Upper lobe of left lung (tissue), 6 donors: ENCODE measurements at regions not wholly inside any gene's neighbourhood (a gene's known extent, or its start where the extent isn't known, plus 50 kb on each side); places are given as distances from the start of the nearest gene placed in this dataset.

ENCODE experiments used
- ATAC-seq, 2 donors: fragments of 200-7000 bp; cut with Tn5 transposase; one replicate each; pipeline ENCODE4 v1.9.1; 2022; ENCODE audit warnings: mild to moderate bottlenecking in 2 of 2, moderate library complexity in 2 of 2; ENCODE audit not compliant: low FRiP score in 2 of 2
- DNase-seq, 2 donors: peaks; one replicate each; pipeline ENCODE4 v3.0.0-alpha.2; 2019 to 2020
- H3K27ac ChIP-seq, 4 donors: fragments of 200-600 bp; sonication (generic); one replicate each; pipeline ENCODE4 v1.5.1; 2016 to 2019
- H3K27me3 ChIP-seq, 4 donors: fragments of 200-600 bp; sonication (generic); one replicate each; pipeline ENCODE4 v1.5.1; 2017 to 2019
- H3K36me3 ChIP-seq, 4 donors: fragments of 200-600 bp; sonication (generic); one replicate each; pipeline ENCODE4 v1.5.1; 2016 to 2019
- H3K4me1 ChIP-seq, 4 donors: fragments of 200-600 bp; sonication (generic); one replicate each; pipeline ENCODE4 v1.5.1; 2018 to 2019
- H3K4me3 ChIP-seq, 4 donors: fragments of 200-600 bp; sonication (generic); one replicate each; pipeline ENCODE4 v1.5.1; 2017 to 2019; ENCODE audit warnings: mild to moderate bottlenecking in 2 of 4, moderate library complexity in 1 of 4
- H3K9me3 ChIP-seq, 4 donors: fragments of 200-600 bp; sonication (generic); one replicate each; pipeline ENCODE4 v1.5.1; 2018 to 2019
- EP300 ChIP-seq, 4 donors: sonication (generic); formaldehyde crosslinking; IDR thresholded peaks; one replicate each; pipeline ENCODE4 v1.5.1; 2017; ENCODE audit warnings: antibody characterized with exemption in 4 of 4, control low read depth in 2 of 4
- POLR2A ChIP-seq, 4 donors: fragments of 450-650 bp; IDR thresholded peaks; one replicate each; pipeline ENCODE4 v1.5.1; 2016 to 2017; ENCODE audit warnings: antibody characterized with exemption in 4 of 4, mild to moderate bottlenecking in 2 of 4
- POLR2AphosphoS5 ChIP-seq, 2 donors: sonication (generic); formaldehyde crosslinking; IDR thresholded peaks; one replicate each; pipeline ENCODE4 v1.5.1; 2017; ENCODE audit warnings: antibody characterized with exemption in 2 of 2
- WGBS, 2 donors: methylation state at CpG; one replicate each; pipeline ENCODE4 v1.1.5; 2017 to 2018; 5-methylcytosine and 5-hydroxymethylcytosine counted together
- TF ChIP-seq, protein P1 (sequence below), 6 experiments: fragments of 450-650 bp in 4 of 6; fragments of 200-600 bp in 2 of 6; sonication (generic) in 2 of 6; IDR thresholded peaks; one replicate each; pipeline ENCODE4 v1.5.1; 2016 to 2019; ENCODE audit warnings: antibody characterized with exemption in 6 of 6
- donor health status: DM: no; HTN: no; CAD: no; lungs with moderate emphysema.
- donor health status: DM: no; HTN: yes; CAD: no; lungs with severe emphysema.

DNA sequence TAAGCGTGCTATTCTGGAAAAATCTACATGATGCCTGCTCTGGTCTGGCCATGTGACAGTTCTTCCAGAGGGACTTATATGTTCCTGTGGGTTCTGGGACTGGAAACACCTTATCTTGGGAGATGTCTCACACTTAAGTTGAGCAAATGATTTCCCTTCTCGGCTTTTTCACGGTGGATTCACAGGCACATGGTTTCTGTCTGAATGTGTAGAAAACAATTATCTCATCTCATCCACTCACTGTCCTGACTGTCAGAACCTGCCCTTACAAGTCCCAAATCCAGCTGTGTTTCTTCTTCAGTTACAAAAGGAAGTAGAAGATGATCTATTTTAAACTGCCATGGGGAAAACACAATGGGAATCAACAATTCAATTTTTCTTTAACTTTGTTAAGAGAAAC lies 184.0 kb downstream of the SYK start:
- WGBS, 2 donors, result 75 to 77% methylated on average over 3 of the region's 3 CpGs
- no peaks in the 10 kb centered on the region for H3K27me3 ChIP-seq
- H3K9me3 ChIP-seq, result no peaks in the 10 kb centered on the region
- no peaks in the 10 kb centered on the region for H3K36me3 ChIP-seq
- no peak for DNase-seq
- ATAC-seq, result no peak
- TF ChIP-seq POLR2A (IDR thresholded peaks at IDR 0.05) (no peak), POLR2AphosphoS5 (IDR thresholded peaks at IDR 0.05) (no peak), EP300 (IDR thresholded peaks at IDR 0.05) (no peak)
- TF ChIP-seq, protein P1, sequence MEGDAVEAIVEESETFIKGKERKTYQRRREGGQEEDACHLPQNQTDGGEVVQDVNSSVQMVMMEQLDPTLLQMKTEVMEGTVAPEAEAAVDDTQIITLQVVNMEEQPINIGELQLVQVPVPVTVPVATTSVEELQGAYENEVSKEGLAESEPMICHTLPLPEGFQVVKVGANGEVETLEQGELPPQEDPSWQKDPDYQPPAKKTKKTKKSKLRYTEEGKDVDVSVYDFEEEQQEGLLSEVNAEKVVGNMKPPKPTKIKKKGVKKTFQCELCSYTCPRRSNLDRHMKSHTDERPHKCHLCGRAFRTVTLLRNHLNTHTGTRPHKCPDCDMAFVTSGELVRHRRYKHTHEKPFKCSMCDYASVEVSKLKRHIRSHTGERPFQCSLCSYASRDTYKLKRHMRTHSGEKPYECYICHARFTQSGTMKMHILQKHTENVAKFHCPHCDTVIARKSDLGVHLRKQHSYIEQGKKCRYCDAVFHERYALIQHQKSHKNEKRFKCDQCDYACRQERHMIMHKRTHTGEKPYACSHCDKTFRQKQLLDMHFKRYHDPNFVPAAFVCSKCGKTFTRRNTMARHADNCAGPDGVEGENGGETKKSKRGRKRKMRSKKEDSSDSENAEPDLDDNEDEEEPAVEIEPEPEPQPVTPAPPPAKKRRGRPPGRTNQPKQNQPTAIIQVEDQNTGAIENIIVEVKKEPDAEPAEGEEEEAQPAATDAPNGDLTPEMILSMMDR (IDR thresholded peaks at IDR 0.05), result no peak
- no peaks in the 10 kb centered on the region for H3K4me1 ChIP-seq
- no peak overlapping the region for H3K27ac ChIP-seq
- no peak overlapping the region for H3K4me3 ChIP-seq

- no peaks in the 10 kb centered on the region for H3K9me3 ChIP-seq
- H3K4me1 ChIP-seq, result no peaks in the 10 kb centered on the region
- no peak for DNase-seq
- WGBS, 2 donors, result 76 to 82% methylated on average over 3 of the region's 3 CpGs
- H3K27me3 ChIP-seq, result no peaks in the 10 kb centered on the region
- H3K36me3 ChIP-seq, result no peaks in the 10 kb centered on the region
- no peak overlapping the region for H3K4me3 ChIP-seq
- TF ChIP-seq, protein P1 (IDR thresholded peaks at IDR 0.05), result no peak
- ATAC-seq, result no peak
- no peak overlapping the region for H3K27ac ChIP-seq
Observed at GRCh38 chr9:90986161-90986560, 184.5 kb downstream of the SYK start.

- Histone ChIP-seq H3K27ac (no peak overlapping the region), H3K4me3 (no peak overlapping the region), H3K4me1 (no peaks in the 10 kb centered on the region), H3K27me3 (no peaks in the 10 kb centered on the region), H3K36me3 (no peaks in the 10 kb centered on the region), H3K9me3 (no peaks in the 10 kb centered on the region)
- ATAC-seq (no peak), DNase-seq (no peak)
- 59 to 74% methylated on average over 2 of the region's 2 CpGs for WGBS, 2 donors
- TF ChIP-seq, protein P1 (IDR thresholded peaks at IDR 0.05), result no peak
- TF ChIP-seq EP300 (IDR thresholded peaks at IDR 0.05) (no peak), POLR2A (IDR thresholded peaks at IDR 0.05) (no peak), POLR2AphosphoS5 (IDR thresholded peaks at IDR 0.05) (no peak)
Observed at GRCh38 chr9:90987566-90987965, 185.9 kb downstream of the SYK start.

DNA sequence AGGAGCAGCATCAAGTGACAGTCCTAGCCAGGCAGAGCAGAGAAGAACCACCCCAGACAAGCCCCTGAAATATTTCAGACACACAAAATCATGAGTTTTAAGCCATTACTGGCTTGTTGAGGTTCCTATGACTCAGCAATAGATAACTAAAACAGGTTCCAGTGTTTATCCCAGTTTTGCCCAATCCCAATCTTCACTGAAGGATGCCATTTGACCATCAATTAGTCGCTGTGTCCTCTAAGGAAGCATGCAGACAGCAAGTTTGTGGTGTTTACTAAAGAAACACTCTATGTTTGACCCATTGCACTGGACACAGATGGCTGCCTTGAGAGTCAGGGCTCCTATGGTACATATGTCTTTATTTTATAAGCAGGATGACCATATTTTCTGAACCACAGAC lies 186.7 kb downstream of the SYK start:
- TF ChIP-seq POLR2A (IDR thresholded peaks at IDR 0.05) (no peak), POLR2AphosphoS5 (IDR thresholded peaks at IDR 0.05) (no peak), EP300 (IDR thresholded peaks at IDR 0.05) (no peak)
- TF ChIP-seq, protein P1 (IDR thresholded peaks at IDR 0.05), result no peak
- no peaks in the 10 kb centered on the region for H3K4me1 ChIP-seq
- H3K36me3 ChIP-seq, result no peaks in the 10 kb centered on the region
- ATAC-seq (no peak), DNase-seq (no peak)
- no peak overlapping the region for H3K27ac ChIP-seq
- H3K27me3 ChIP-seq, result no peaks in the 10 kb centered on the region
- H3K9me3 ChIP-seq, result no peaks in the 10 kb centered on the region
- no peak overlapping the region for H3K4me3 ChIP-seq
- 90 to 91% methylated on average over 1 of the region's 1 CpG for WGBS, 2 donors

DNA sequence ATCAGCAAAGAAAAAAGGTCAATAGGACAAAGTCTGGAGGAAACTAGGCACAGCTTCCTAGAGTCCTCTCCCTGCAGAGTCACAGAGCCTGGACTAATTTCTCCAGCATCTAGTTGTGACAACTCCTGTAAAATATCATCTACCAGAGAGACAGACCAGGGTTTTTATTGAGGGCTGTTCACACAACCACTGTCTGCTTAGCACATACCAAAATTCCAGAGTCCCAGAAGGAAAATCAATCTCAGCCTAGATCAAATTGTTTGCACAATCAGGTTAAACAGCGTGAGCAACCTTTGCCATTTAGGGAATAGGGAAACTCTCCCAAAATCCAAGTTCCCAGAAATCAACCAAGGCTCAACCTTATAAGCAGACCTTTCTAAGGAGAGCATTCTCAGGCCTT lies 190.3 kb downstream of the SYK start:
- H3K27ac ChIP-seq, result no peak overlapping the region
- ATAC-seq (no peak), DNase-seq (no peak)

More for the DNA sequence above, 190.3 kb downstream of the SYK start:
- Histone ChIP-seq H3K9me3 (no peaks in the 10 kb centered on the region), H3K4me1 (no peaks in the 10 kb centered on the region), H3K36me3 (no peaks in the 10 kb centered on the region), H3K27me3 (no peaks in the 10 kb centered on the region), H3K4me3 (no peak overlapping the region)
- TF ChIP-seq, protein P1 (IDR thresholded peaks at IDR 0.05), result no peak
- TF ChIP-seq EP300 (IDR thresholded peaks at IDR 0.05), result no peak
- TF ChIP-seq POLR2A (IDR thresholded peaks at IDR 0.05), result no peak
- TF ChIP-seq POLR2AphosphoS5 (IDR thresholded peaks at IDR 0.05), result no peak
- WGBS, 2 donors, result 88 to 94% methylated on average over 1 of the region's 1 CpG
